ENCODE measurements at regions not wholly inside any gene's neighbourhood (a gene's known extent, or its start where the extent isn't known, plus 50 kb on each side); places are given as distances from the start of the nearest gene placed in this dataset.

GRCh38 chr7:41574377-41574776 is 128.5 kb downstream of the INHBA start:
- no peaks in the 10 kb centered on the region for H3K9me3 Mint-ChIP-seq
- DNase-seq, result no peak
- Histone ChIP-seq H3K9me3 (ENCODE audit: control insufficient read depth, low read length) (no peaks in the 10 kb centered on the region), H3K27me3 (ENCODE audit: control insufficient read depth, insufficient read depth, low read length, poor library complexity, severe bottlenecking) (no peaks in the 10 kb centered on the region), H3K4me1 (ENCODE audit: control insufficient read depth, insufficient read depth, low read length) (no peaks in the 10 kb centered on the region), H3K9ac (ENCODE audit: extremely low read depth, low read length, poor library complexity, severe bottlenecking) (no peak overlapping the region), H3K36me3 (ENCODE audit: control insufficient read depth, insufficient read depth, low read length) (no peaks in the 10 kb centered on the region), H3K27ac (ENCODE audit: low read depth, low read length) (no peak overlapping the region), H3K4me3 (ENCODE audit: low read length) (no peak overlapping the region)
- no peaks in the 10 kb centered on the region for H3K4me1 Mint-ChIP-seq
- H3K27me3 Mint-ChIP-seq (ENCODE audit: insufficient read depth), result no peaks in the 10 kb centered on the region
- no peak for TF ChIP-seq CTCF (conservative IDR thresholded peaks at IDR 0.05)
- no peaks in the 10 kb centered on the region for H3K36me3 Mint-ChIP-seq (ENCODE audit: low read depth)
- no peak overlapping the region for H3K4me3 Mint-ChIP-seq
- H3K27ac Mint-ChIP-seq, result no peak overlapping the region

- Histone ChIP-seq H3K4me3 (ENCODE audit: low read length) (no peak overlapping the region), H3K9ac (ENCODE audit: extremely low read depth, low read length, poor library complexity, severe bottlenecking) (no peak overlapping the region), H3K36me3 (ENCODE audit: control insufficient read depth, insufficient read depth, low read length) (no peaks in the 10 kb centered on the region), H3K27me3 (ENCODE audit: control insufficient read depth, insufficient read depth, low read length, poor library complexity, severe bottlenecking) (no peaks in the 10 kb centered on the region), H3K4me1 (ENCODE audit: control insufficient read depth, insufficient read depth, low read length) (no peaks in the 10 kb centered on the region), H3K9me3 (ENCODE audit: control insufficient read depth, low read length) (no peaks in the 10 kb centered on the region), H3K27ac (ENCODE audit: low read depth, low read length) (no peak overlapping the region)
- no peak for DNase-seq
- Mint-ChIP-seq H3K27ac (no peak overlapping the region), H3K4me1 (no peaks in the 10 kb centered on the region), H3K27me3 (ENCODE audit: insufficient read depth) (no peaks in the 10 kb centered on the region), H3K36me3 (ENCODE audit: low read depth) (no peaks in the 10 kb centered on the region), H3K9me3 (no peaks in the 10 kb centered on the region), H3K4me3 (no peak overlapping the region)
- WGBS, 2 experiments (ENCODE audit: insufficient coverage in 1 of 2, insufficient read length in 1 of 2), result 100% methylated on average over 1 of the region's 1 CpG
- no peak for TF ChIP-seq CTCF (conservative IDR thresholded peaks at IDR 0.05)
Measured at GRCh38 chr7:41573862-41574261, 129.0 kb downstream of the INHBA start.

GRCh38 chr7:41573443-41573842 is 129.4 kb downstream of the INHBA start:
- no peaks in the 10 kb centered on the region for H3K4me1 ChIP-seq (ENCODE audit: control insufficient read depth, insufficient read depth, low read length)
- H3K9me3 ChIP-seq (ENCODE audit: control insufficient read depth, low read length), result no peaks in the 10 kb centered on the region
- H3K36me3 ChIP-seq (ENCODE audit: control insufficient read depth, insufficient read depth, low read length), result no peaks in the 10 kb centered on the region
- TF ChIP-seq CTCF (conservative IDR thresholded peaks at IDR 0.05), result no peak
- 80 to 93% methylated on average over 1 to 2 of the region's 2 CpGs for WGBS, 2 experiments (ENCODE audit: insufficient coverage in 1 of 2, insufficient read length in 1 of 2)
- H3K9ac ChIP-seq (ENCODE audit: extremely low read depth, low read length, poor library complexity, severe bottlenecking), result no peak overlapping the region
- H3K27ac ChIP-seq (ENCODE audit: low read depth, low read length), result no peak overlapping the region
- Mint-ChIP-seq H3K27ac (no peak overlapping the region), H3K4me1 (no peaks in the 10 kb centered on the region), H3K36me3 (ENCODE audit: low read depth) (no peaks in the 10 kb centered on the region), H3K9me3 (no peaks in the 10 kb centered on the region), H3K4me3 (no peak overlapping the region), H3K27me3 (ENCODE audit: insufficient read depth) (no peaks in the 10 kb centered on the region)
- H3K4me3 ChIP-seq (ENCODE audit: low read length), result no peak overlapping the region
- DNase-seq, result no peak
- no peaks in the 10 kb centered on the region for H3K27me3 ChIP-seq (ENCODE audit: control insufficient read depth, insufficient read depth, low read length, poor library complexity, severe bottlenecking)
